SK-N-SH (cell line): ENCODE measurements at regions not wholly inside any gene's neighbourhood (a gene's known extent, or its start where the extent isn't known, plus 50 kb on each side); places are given as distances from the start of the nearest gene placed in this dataset.

Experiments used
- CTCF ChIA-PET: fragments of 300-600, 350-600 bp; formaldehyde crosslinking; extraction: SDS; loops from one replicate; lab custom pipeline; 2021; lab: Yijun Ruan, JAX
- POLR2A ChIA-PET: fragments of 350-600 bp; sonication (Branson Sonifier 250); formaldehyde crosslinking; extraction: SDS; loops from one replicate; lab custom pipeline; 2020; ENCODE audit warnings: antibody characterized with exemption, inconsistent platforms; lab: Yijun Ruan, JAX
- DNase-seq: peaks from one replicate; pipeline ENCODE4 v3.0.0; 2012
- H2AFZ ChIP-seq: fragments of 200-600 bp; sonication (generic); 2 replicates; pipeline ENCODE4 v1.8.1; 2016; ENCODE audit warnings: antibody characterized with exemption, mild to moderate bottlenecking, low read depth
- H3F3A ChIP-seq: fragments of 200-600 bp; sonication (generic); replicated peaks from 2 replicates; pipeline ENCODE3; 2016; ENCODE audit warnings: antibody characterized with exemption, mild to moderate bottlenecking; ENCODE audit not compliant: insufficient read depth
- H3K27ac ChIP-seq, 2 experiments: fragments of 200-500 bp in 1 of 2; fragments of 200-600 bp in 1 of 2; sonication (Bioruptor generic) in 1 of 2; sonication (generic), shearing (Covaris generic) in 1 of 2; 2 replicates each; pipeline versions ENCODE4 v1.5.1 to v1.6.1; 2014 to 2016; ENCODE audit warnings: low read depth in 2 of 2, inconsistent platforms in 1 of 2, low read length in 1 of 2, mild to moderate bottlenecking in 1 of 2, mixed read lengths in 1 of 2
- H3K27me3 ChIP-seq: fragments of 200-600 bp; sonication (generic), shearing (Covaris generic); 2 replicates; pipeline ENCODE4 v1.6.1; 2016; ENCODE audit warnings: mixed run types; ENCODE audit not compliant: insufficient read depth
- H3K36me3 ChIP-seq, 2 experiments: fragments of 200-500 bp in 1 of 2; fragments of 200-600 bp in 1 of 2; sonication (Bioruptor generic) in 1 of 2; sonication (generic) in 1 of 2; replicated peaks in 1 of 2; 2 replicates each; pipeline versions ENCODE3 to v1.5.1; 2014 to 2016; ENCODE audit warnings: low read length in 1 of 2, mild to moderate bottlenecking in 1 of 2; ENCODE audit not compliant: insufficient read depth in 2 of 2, control insufficient read depth in 1 of 2
- H3K4me1 ChIP-seq, 2 experiments: fragments of 200-500 bp in 1 of 2; fragments of 200-600 bp in 1 of 2; sonication (Bioruptor generic) in 1 of 2; sonication (generic), shearing (Covaris generic) in 1 of 2; 2 replicates each; pipeline versions ENCODE4 v1.5.1 to v1.6.1; 2014 to 2016; ENCODE audit warnings: low read depth in 1 of 2, low read length in 1 of 2, mixed run types in 1 of 2; ENCODE audit not compliant: insufficient read depth in 2 of 2, control insufficient read depth in 1 of 2
- H3K4me2 ChIP-seq: fragments of 200-600 bp; sonication (generic), shearing (Covaris generic); 2 replicates; pipeline ENCODE4 v1.6.1; 2017; ENCODE audit warnings: mixed run types
- H3K4me3 ChIP-seq, 2 experiments: fragments of 200-500 bp in 1 of 2; fragments of 200-600 bp in 1 of 2; sonication (Bioruptor generic) in 1 of 2; sonication (generic), shearing (Covaris generic) in 1 of 2; 2 replicates each; pipeline versions ENCODE4 v1.5.1 to v1.8.1; 2014 to 2016; ENCODE audit warnings: low read depth in 2 of 2, inconsistent platforms in 1 of 2, low read length in 1 of 2, mild to moderate bottlenecking in 1 of 2, mixed read lengths in 1 of 2, moderate library complexity in 1 of 2
- H3K79me2 ChIP-seq: fragments of 200-600 bp; sonication (generic); 2 replicates; pipeline ENCODE4 v1.8.1; 2017; ENCODE audit warnings: mild to moderate bottlenecking; ENCODE audit not compliant: insufficient read depth
- H3K9ac ChIP-seq: fragments of 200-600 bp; sonication (generic); 2 replicates; pipeline ENCODE4 v1.6.1; 2017; ENCODE audit warnings: mixed run types
- H3K9me2 ChIP-seq: fragments of 200-600 bp; sonication (generic); 2 replicates; pipeline ENCODE4 v1.6.1; 2017; ENCODE audit warnings: mixed run types
- H3K9me3 ChIP-seq: fragments of 200-600 bp; sonication (generic); 2 replicates; pipeline ENCODE4 v1.6.1; 2017; ENCODE audit warnings: mixed run types, mild to moderate bottlenecking, moderate library complexity
- H4K20me1 ChIP-seq: fragments of 200-600 bp; sonication (generic); 2 replicates; pipeline ENCODE4 v1.6.1; 2017; ENCODE audit warnings: mild to moderate bottlenecking, mixed run types; ENCODE audit not compliant: insufficient read depth
- CHD2 ChIP-seq: fragments of 150-350 bp; IDR thresholded peaks from 2 replicates; pipeline ENCODE4 v1.6.1; 2018; ENCODE audit warnings: low read length; ENCODE audit not compliant: partially characterized antibody
- EP300 ChIP-seq, 2 experiments: IDR thresholded peaks; 2 replicates each; pipeline versions ENCODE4 v1.4.0 to v1.6.1; 2012; ENCODE audit warnings: borderline replicate concordance in 1 of 2, low read depth in 1 of 2, low read length in 1 of 2
- EZH2phosphoT487 ChIP-seq: fragments of 200-600 bp; sonication (generic); IDR thresholded peaks from 2 replicates; pipeline ENCODE4 v1.6.1; 2017; ENCODE audit warnings: low read depth, mixed run types, mild to moderate bottlenecking, antibody characterized with exemption, moderate library complexity, borderline replicate concordance
- FOSL2 ChIP-seq: IDR thresholded peaks from 2 replicates; pipeline ENCODE4 v1.4.0; 2012; ENCODE audit warnings: low read depth, mild to moderate bottlenecking, moderate library complexity, borderline replicate concordance
- FOXM1 ChIP-seq: IDR thresholded peaks from 2 replicates; pipeline ENCODE4 v1.4.0; 2012; ENCODE audit warnings: low read depth, mild to moderate bottlenecking
- IRF3 ChIP-seq: fragments of 150-350 bp; IDR thresholded peaks from 2 replicates; pipeline ENCODE4 v1.6.1; 2016; ENCODE audit warnings: mild to moderate bottlenecking, low read depth, low read length
- JUND ChIP-seq: IDR thresholded peaks from 2 replicates; pipeline ENCODE4 v1.4.0; 2012
- MEF2A ChIP-seq: IDR thresholded peaks from 2 replicates; pipeline ENCODE4 v1.4.0; 2012; ENCODE audit warnings: low read depth, borderline replicate concordance
- MXI1 ChIP-seq: IDR thresholded peaks from 2 replicates; pipeline ENCODE4 v1.6.1; 2012; ENCODE audit warnings: mild to moderate bottlenecking, low read depth, low read length, improper control_type of control experiment
- POLR2AphosphoS5 ChIP-seq: IDR thresholded peaks from 2 replicates; pipeline ENCODE4 v1.6.1; 2012; ENCODE audit warnings: low read depth, low read length
- RAD21 ChIP-seq: IDR thresholded peaks from 2 replicates; pipeline ENCODE4 v1.6.1; 2012; ENCODE audit warnings: mild to moderate bottlenecking, low read length
- SIN3A ChIP-seq: IDR thresholded peaks from 2 replicates; pipeline ENCODE4 v1.6.1; 2012; ENCODE audit warnings: low read depth, mild to moderate bottlenecking, low read length, moderate library complexity, borderline replicate concordance
- SMC3 ChIP-seq: IDR thresholded peaks from 2 replicates; pipeline ENCODE4 v1.6.1; 2012; ENCODE audit warnings: low read depth, low read length, improper control_type of control experiment
- TAF1 ChIP-seq: IDR thresholded peaks from 2 replicates; pipeline ENCODE4 v1.6.1; 2012; ENCODE audit warnings: low read depth, mild to moderate bottlenecking, low read length, moderate library complexity, borderline replicate concordance
- TCF12 ChIP-seq: IDR thresholded peaks from 2 replicates; pipeline ENCODE4 v1.4.0; 2012
- USF1 ChIP-seq: IDR thresholded peaks from 2 replicates; pipeline ENCODE4 v1.4.0; 2012; ENCODE audit warnings: low read depth, borderline replicate concordance
- USF2 ChIP-seq: fragments of 150-350 bp; IDR thresholded peaks from 2 replicates; pipeline ENCODE4 v1.6.1; 2017; ENCODE audit warnings: antibody characterized with exemption, low read length, low read depth, borderline replicate concordance
- YY1 ChIP-seq: IDR thresholded peaks from 2 replicates; pipeline ENCODE4 v1.4.0; 2012; ENCODE audit warnings: low read depth, mild to moderate bottlenecking
- WGBS: methylation state at CpG from one replicate; pipeline ENCODE4 v1.1.6; 2017; ENCODE audit warnings: low lambda C conversion rate; 5-methylcytosine and 5-hydroxymethylcytosine counted together

- Histone ChIP-seq H3K9ac (no peak overlapping the region), H3K27me3 (no peaks in the 10 kb centered on the region), H3K79me2 (no peaks in the 10 kb centered on the region), H4K20me1 (no peaks in the 10 kb centered on the region), H3K4me3 (no peak overlapping the region), H3F3A (peaks cover 9% of the 10 kb centered on the region), H3K4me2 (no peak overlapping the region), H3K36me3 (no peaks in the 10 kb centered on the region), H3K4me1 (peaks cover 0 to 8% of the 10 kb centered on the region in 2 experiments; a peak in 1 of 4 replicates), H3K9me2 (no peaks in the 10 kb centered on the region), H2AFZ (no peak overlapping the region), H3K9me3 (no peaks in the 10 kb centered on the region), H3K27ac (no peak overlapping the region)
- CTCF ChIA-PET, result interaction anchor here (0.7 to 1.5 kb wide), 3 partner anchors 12 to 26 kb away, joined by 3 to 4 read pairs (median 3); no protein-coding TSS in a partner anchor
- 69% methylated on average over 5 of the region's 5 CpGs for WGBS
- POLR2A ChIA-PET, result no interaction called here
- TF ChIP-seq EZH2phosphoT487, result no peak
- TF ChIP-seq JUND, result no peak
- no peak for TF ChIP-seq FOXM1
- no peak for TF ChIP-seq IRF3
- no peak for TF ChIP-seq TAF1
- TF ChIP-seq MEF2A, result no peak
- TF ChIP-seq USF2, result no peak
- TF ChIP-seq YY1, result no peak
- TF ChIP-seq USF1, result no peak
- no peak for TF ChIP-seq MXI1
- TF ChIP-seq FOSL2, result no peak
- no peak for DNase-seq
Measured at GRCh38 chr2:19131871-19132270, 226.6 kb downstream of the OSR1 start.

- Histone ChIP-seq H3K27me3 (no peaks in the 10 kb centered on the region), H3K27ac (no peak overlapping the region), H3F3A (peaks cover 7% of the 10 kb centered on the region), H3K9ac (no peak overlapping the region), H2AFZ (no peak overlapping the region), H3K9me2 (no peaks in the 10 kb centered on the region), H4K20me1 (no peaks in the 10 kb centered on the region), H3K9me3 (no peaks in the 10 kb centered on the region), H3K4me3 (no peak overlapping the region), H3K4me2 (no peak overlapping the region), H3K79me2 (no peaks in the 10 kb centered on the region), H3K36me3 (no peaks in the 10 kb centered on the region), H3K4me1 (peaks cover 0 to 37% of the 10 kb centered on the region in 2 experiments; a peak in 1 of 4 replicates)
- POLR2A ChIA-PET, result no interaction called here
- CTCF ChIA-PET, result no interaction called here
- no peak for TF ChIP-seq SMC3
- no peak for TF ChIP-seq CHD2
- no peak for TF ChIP-seq FOSL2
- TF ChIP-seq RAD21, result no peak
- no peak for TF ChIP-seq USF2
- no peak for TF ChIP-seq USF1
- no peak for TF ChIP-seq EZH2phosphoT487
- TF ChIP-seq TAF1, result no peak
- TF ChIP-seq POLR2AphosphoS5, result no peak
- no peak for TF ChIP-seq SIN3A
- no peak for TF ChIP-seq TCF12
- TF ChIP-seq EP300 (IDR thresholded peaks at IDR 0.05; ENCODE audit: borderline replicate concordance in 1 of 2, low read depth in 1 of 2, low read length in 1 of 2), result no peak
- WGBS, result 43% methylated on average over 4 of the region's 4 CpGs
- no peak for DNase-seq
Measured at GRCh38 chr2:19128148-19128547, 230.3 kb downstream of the OSR1 start.
